GM06990 (cell line): ENCODE measurements at regions not wholly inside any gene's neighbourhood (a gene's known extent, or its start where the extent isn't known, plus 50 kb on each side); places are given as distances from the start of the nearest gene placed in this dataset.

Experiments
- DNase-seq: peaks from one replicate; pipeline ENCODE4 v3.0.0-alpha.2; 2011; ENCODE audit not compliant: insufficient read length; ENCODE audit errors: extremely low read depth
- H3K27me3 ChIP-seq: replicated peaks from 2 replicates; pipeline ENCODE4 v1.6.0; 2011; ENCODE audit warnings: low read length; ENCODE audit not compliant: control insufficient read depth, insufficient read depth
- H3K36me3 ChIP-seq: 2 replicates; pipeline ENCODE4 v1.5.1; 2011; ENCODE audit warnings: low read length; ENCODE audit not compliant: control insufficient read depth, insufficient read depth
- H3K4me3 ChIP-seq: replicated peaks from 2 replicates; pipeline ENCODE4 v1.5.1; 2011; ENCODE audit warnings: low read depth, mild to moderate bottlenecking, control low read depth, low read length
- CTCF ChIP-seq: IDR thresholded peaks from 2 replicates; pipeline ENCODE4 v1.5.1; 2011; ENCODE audit warnings: low read length, control low read depth, mild to moderate bottlenecking, inconsistent platforms; ENCODE audit not compliant: insufficient read depth, poor library complexity, severe bottlenecking

GRCh38 chr5:23721336-23721735 lies 213.9 kb downstream of the PRDM9 start:
- H3K4me3 ChIP-seq: no peak overlapping the region
- H3K27me3 ChIP-seq: no peaks in the 10 kb centered on the region
- no peaks in the 10 kb centered on the region for H3K36me3 ChIP-seq
- no peak for DNase-seq
- no peak for TF ChIP-seq CTCF

- no peak for TF ChIP-seq CTCF
- Histone ChIP-seq H3K27me3 (no peaks in the 10 kb centered on the region), H3K36me3 (no peaks in the 10 kb centered on the region), H3K4me3 (no peak overlapping the region)
- DNase-seq: no peak
These were observed 219.9 kb downstream of the PRDM9 start for GRCh38 chr5:23727271-23727670.

- Histone ChIP-seq H3K36me3 (no peaks in the 10 kb centered on the region), H3K27me3 (no peaks in the 10 kb centered on the region), H3K4me3 (no peak overlapping the region)
- no peak for TF ChIP-seq CTCF
- DNase-seq: no peak
These were observed 222.6 kb downstream of the PRDM9 start for GRCh38 chr5:23730023-23730422.

GRCh38 chr5:23740029-23740428 lies 232.6 kb downstream of the PRDM9 start:
- DNase-seq: no peak
- no peaks in the 10 kb centered on the region for H3K27me3 ChIP-seq
- H3K4me3 ChIP-seq: no peak overlapping the region
- TF ChIP-seq CTCF: no peak
- H3K36me3 ChIP-seq: no peaks in the 10 kb centered on the region

- no peak for DNase-seq
- no peaks in the 10 kb centered on the region for H3K27me3 ChIP-seq
- H3K36me3 ChIP-seq: no peaks in the 10 kb centered on the region
- no peak for TF ChIP-seq CTCF
- H3K4me3 ChIP-seq: no peak overlapping the region
These were observed 235.3 kb downstream of the PRDM9 start for GRCh38 chr5:23742701-23743100.

- no peak for TF ChIP-seq CTCF
- no peaks in the 10 kb centered on the region for H3K27me3 ChIP-seq
- H3K36me3 ChIP-seq: no peaks in the 10 kb centered on the region
- H3K4me3 ChIP-seq: no peak overlapping the region
- no peak for DNase-seq
These were observed 248.5 kb downstream of the PRDM9 start for GRCh38 chr5:23755906-23756305.
